CD1c-positive myeloid dendritic cell (primary cell): ENCODE measurements at regions not wholly inside any gene's neighbourhood (a gene's known extent, or its start where the extent isn't known, plus 50 kb on each side); places are given as distances from the start of the nearest gene placed in this dataset.

Experiments used
- DNase-seq: peaks from one replicate; pipeline ENCODE4 v3.0.0-alpha.2; 2016; ENCODE audit errors: extremely low spot score

DNA sequence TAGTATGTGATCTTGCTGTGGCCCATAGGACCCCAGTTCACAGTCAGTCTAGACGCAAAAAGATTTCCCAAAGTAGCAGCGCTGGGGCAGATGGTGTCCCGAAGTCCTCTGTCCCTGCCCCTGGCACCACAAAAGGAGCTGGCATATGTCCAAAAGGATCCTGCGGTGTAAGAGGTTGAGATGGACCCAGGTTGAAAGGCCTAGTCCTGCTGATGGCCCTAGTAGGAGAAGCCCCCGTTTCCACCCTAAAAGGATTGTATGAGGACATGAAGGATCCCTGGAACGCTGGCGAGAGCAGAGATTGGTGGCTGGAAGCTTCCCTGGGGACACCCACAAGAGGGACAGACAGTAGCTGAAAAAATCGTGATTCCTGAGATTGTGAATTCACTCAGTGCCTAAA lies 58.0 kb upstream of the DCAF8L1 start:
- no peak for DNase-seq
